Prostate gland (tissue), 2 donors: ENCODE measurements at regions not wholly inside any gene's neighbourhood (a gene's known extent, or its start where the extent isn't known, plus 50 kb on each side); places are given as distances from the start of the nearest gene placed in this dataset.

ENCODE experiments used
- DNase-seq: peaks from one replicate; pipeline ENCODE4 v3.0.0-alpha.2; 2019; ENCODE audit warnings: low spot score
- H3K27ac ChIP-seq, 2 donors: fragments of 200-600 bp; sonication (generic); 2 replicates each; pipeline ENCODE4 v1.5.1; 2017 to 2019
- H3K27me3 ChIP-seq: fragments of 200-600 bp; sonication (generic); replicated peaks from 2 replicates; pipeline ENCODE4 v1.5.1; 2019; ENCODE audit not compliant: insufficient read depth
- H3K36me3 ChIP-seq, 2 donors: fragments of 200-600 bp; sonication (generic); 1 replicate in 1 of 2; 2 replicates in 1 of 2; pipeline versions ENCODE4 v1.5.1 to v1.8.1; 2017 to 2019
- H3K4me1 ChIP-seq: fragments of 200-600 bp; sonication (generic); replicated peaks from 2 replicates; pipeline ENCODE4 v1.5.1; 2019
- H3K4me3 ChIP-seq, 2 donors: fragments of 200-600 bp; sonication (generic); 2 replicates each; pipeline ENCODE4 v1.5.1; 2017 to 2019
- H3K9me3 ChIP-seq: fragments of 200-600 bp; sonication (generic); 2 replicates; pipeline ENCODE4 v1.5.1; 2017
- CTCF ChIP-seq, 4 experiments: fragments of 200-600 bp in 2 of 4; fragments of 450-650 bp in 2 of 4; sonication (generic) in 2 of 4; IDR thresholded peaks; 1 replicate in 3 of 4; 2 replicates in 1 of 4; pipeline ENCODE4 v1.5.1; 2016 to 2019; ENCODE audit warnings: antibody characterized with exemption in 4 of 4, mild to moderate bottlenecking in 2 of 4, moderate library complexity in 2 of 4
- POLR2A ChIP-seq: fragments of 450-650 bp; IDR thresholded peaks from one replicate; pipeline ENCODE4 v1.6.1; 2016; ENCODE audit warnings: antibody characterized with exemption, mild to moderate bottlenecking
- POLR2AphosphoS5 ChIP-seq: sonication (generic); formaldehyde crosslinking; IDR thresholded peaks from one replicate; pipeline ENCODE4 v1.6.1; 2017; ENCODE audit warnings: antibody characterized with exemption
- WGBS: methylation state at CpG from one replicate; pipeline ENCODE4 v1.1.5; 2018; 5-methylcytosine and 5-hydroxymethylcytosine counted together
- intact Hi-C: fragments of 100-400 bp; cut with DNase I; formaldehyde crosslinking; loops from one replicate; pipeline ENCODE4 v1.14.2; 2022

GRCh38 chr2:10241641-10242430 lies 60.9 kb upstream of the HPCAL1 start:
- DNase-seq, result no peak
- Histone ChIP-seq H3K27ac (no peak overlapping the region), H3K4me1 (no peaks in the 10 kb centered on the region), H3K27me3 (no peaks in the 10 kb centered on the region), H3K36me3 (no peaks in the 10 kb centered on the region), H3K4me3 (no peak overlapping the region), H3K9me3 (no peaks in the 10 kb centered on the region)
- 90% methylated on average over 20 of the region's 20 CpGs for WGBS
- intact Hi-C loops, result no loop called here
- TF ChIP-seq POLR2A (no peak), CTCF (IDR thresholded peaks at IDR 0.05) (no peak), POLR2AphosphoS5 (no peak)

GRCh38 chr2:10242451-10242850 lies 60.3 kb upstream of the HPCAL1 start:
- intact Hi-C loops, result no loop called here
- Histone ChIP-seq H3K9me3 (no peaks in the 10 kb centered on the region), H3K4me3 (no peak overlapping the region), H3K27ac (no peak overlapping the region), H3K27me3 (no peaks in the 10 kb centered on the region), H3K4me1 (no peaks in the 10 kb centered on the region), H3K36me3 (no peaks in the 10 kb centered on the region)
- WGBS, result 96% methylated on average over 15 of the region's 15 CpGs
- no peak for DNase-seq
- TF ChIP-seq POLR2A, result no peak
- TF ChIP-seq POLR2AphosphoS5, result no peak
- TF ChIP-seq CTCF (IDR thresholded peaks at IDR 0.05), result no peak

GRCh38 chr2:10242998-10243925 lies 59.4 kb upstream of the HPCAL1 start:
- no peaks in the 10 kb centered on the region for H3K4me1 ChIP-seq
- DNase-seq, result no peak
- intact Hi-C loops, result no loop called here
- H3K36me3 ChIP-seq, result no peaks in the 10 kb centered on the region
- H3K27ac ChIP-seq, result no peak overlapping the region
- H3K27me3 ChIP-seq, result no peaks in the 10 kb centered on the region
- H3K9me3 ChIP-seq, result no peaks in the 10 kb centered on the region
- 95% methylated on average over 24 of the region's 28 CpGs for WGBS
- no peak for TF ChIP-seq CTCF (IDR thresholded peaks at IDR 0.05)
- no peak for TF ChIP-seq POLR2A
- TF ChIP-seq POLR2AphosphoS5, result no peak
- no peak overlapping the region for H3K4me3 ChIP-seq

GRCh38 chr2:10243926-10244270 lies 58.8 kb upstream of the HPCAL1 start:
- DNase-seq, result no peak
- intact Hi-C loops, result no loop called here
- 93% methylated on average over 10 of the region's 10 CpGs for WGBS
- TF ChIP-seq POLR2A (no peak), CTCF (IDR thresholded peaks at IDR 0.05) (no peak), POLR2AphosphoS5 (no peak)
- no peaks in the 10 kb centered on the region for H3K36me3 ChIP-seq
- H3K4me3 ChIP-seq, result no peak overlapping the region
- H3K27ac ChIP-seq, result no peak overlapping the region
- no peaks in the 10 kb centered on the region for H3K9me3 ChIP-seq
- H3K27me3 ChIP-seq, result no peaks in the 10 kb centered on the region
- no peaks in the 10 kb centered on the region for H3K4me1 ChIP-seq
